ENCODE measurements at regions not wholly inside any gene's neighbourhood (a gene's known extent, or its start where the extent isn't known, plus 50 kb on each side); places are given as distances from the start of the nearest gene placed in this dataset.

DNA sequence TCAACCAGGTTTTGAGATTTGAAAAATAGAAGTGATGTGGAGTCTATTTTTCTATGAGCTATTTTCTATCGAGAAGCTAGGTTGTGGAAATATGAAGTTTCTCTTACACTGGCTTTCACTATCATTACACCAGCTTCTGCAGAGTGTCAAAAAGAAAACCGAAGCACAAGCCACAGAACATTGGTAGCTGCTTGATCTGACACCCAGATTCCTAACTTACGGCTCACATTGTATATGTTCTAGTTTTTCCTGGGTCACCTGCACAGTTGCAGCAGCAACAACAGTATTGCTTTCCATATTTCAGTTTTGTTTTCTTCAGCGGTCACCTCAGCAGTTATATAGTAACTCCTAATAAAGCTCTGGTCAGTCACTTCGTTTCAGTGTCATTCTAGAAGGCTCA lies 790.1 kb downstream of the PLOD2 start:
- no peaks in the 10 kb centered on the region for H3K36me3 ChIP-seq
- no peaks in the 10 kb centered on the region for H3K9me3 ChIP-seq
- H3K4me1 ChIP-seq: no peaks in the 10 kb centered on the region
- H3K4me3 ChIP-seq: no peak overlapping the region
- no peak for ATAC-seq
- TF ChIP-seq POLR2AphosphoS5 (IDR thresholded peaks at IDR 0.05) (no peak), EP300 (IDR thresholded peaks at IDR 0.05) (no peak), POLR2A (IDR thresholded peaks at IDR 0.05) (no peak)
- TF ChIP-seq, protein P1, sequence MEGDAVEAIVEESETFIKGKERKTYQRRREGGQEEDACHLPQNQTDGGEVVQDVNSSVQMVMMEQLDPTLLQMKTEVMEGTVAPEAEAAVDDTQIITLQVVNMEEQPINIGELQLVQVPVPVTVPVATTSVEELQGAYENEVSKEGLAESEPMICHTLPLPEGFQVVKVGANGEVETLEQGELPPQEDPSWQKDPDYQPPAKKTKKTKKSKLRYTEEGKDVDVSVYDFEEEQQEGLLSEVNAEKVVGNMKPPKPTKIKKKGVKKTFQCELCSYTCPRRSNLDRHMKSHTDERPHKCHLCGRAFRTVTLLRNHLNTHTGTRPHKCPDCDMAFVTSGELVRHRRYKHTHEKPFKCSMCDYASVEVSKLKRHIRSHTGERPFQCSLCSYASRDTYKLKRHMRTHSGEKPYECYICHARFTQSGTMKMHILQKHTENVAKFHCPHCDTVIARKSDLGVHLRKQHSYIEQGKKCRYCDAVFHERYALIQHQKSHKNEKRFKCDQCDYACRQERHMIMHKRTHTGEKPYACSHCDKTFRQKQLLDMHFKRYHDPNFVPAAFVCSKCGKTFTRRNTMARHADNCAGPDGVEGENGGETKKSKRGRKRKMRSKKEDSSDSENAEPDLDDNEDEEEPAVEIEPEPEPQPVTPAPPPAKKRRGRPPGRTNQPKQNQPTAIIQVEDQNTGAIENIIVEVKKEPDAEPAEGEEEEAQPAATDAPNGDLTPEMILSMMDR (IDR thresholded peaks at IDR 0.05): no peak
- no peak overlapping the region for H3K27ac ChIP-seq
- no peaks in the 10 kb centered on the region for H3K27me3 ChIP-seq
- WGBS, 2 donors (ENCODE audit: low coverage in 1 of 2): 69 to 87% methylated on average over 5 of the region's 5 CpGs

DNA sequence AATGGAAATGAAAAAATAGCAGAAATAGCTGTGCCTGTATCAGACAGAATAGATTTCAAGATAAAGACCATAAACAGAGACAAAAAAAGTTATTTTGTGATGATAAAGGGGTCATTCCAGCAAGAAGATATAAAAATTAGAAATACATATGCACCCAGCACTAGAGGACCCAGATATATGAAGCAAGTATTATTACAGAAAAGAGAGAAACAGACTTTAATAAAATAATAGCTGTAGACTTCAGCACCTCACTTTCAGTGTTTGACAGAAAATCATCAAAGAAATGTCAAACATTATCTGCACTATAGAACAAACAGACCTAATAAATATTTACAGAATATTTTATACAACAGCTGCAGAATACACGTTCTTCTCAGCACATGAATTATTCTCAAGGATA lies 783.7 kb downstream of the PLOD2 start:
- no peaks in the 10 kb centered on the region for H3K27me3 ChIP-seq
- 27 to 30% methylated on average over 1 of the region's 1 CpG for WGBS, 2 donors (ENCODE audit: low coverage in 1 of 2)
- H3K9me3 ChIP-seq: no peaks in the 10 kb centered on the region
- H3K4me1 ChIP-seq: no peaks in the 10 kb centered on the region
- H3K4me3 ChIP-seq: no peak overlapping the region
- no peak for TF ChIP-seq POLR2A (IDR thresholded peaks at IDR 0.05)
- no peak for TF ChIP-seq EP300 (IDR thresholded peaks at IDR 0.05)
- no peak for TF ChIP-seq POLR2AphosphoS5 (IDR thresholded peaks at IDR 0.05)
- TF ChIP-seq, protein P1 (IDR thresholded peaks at IDR 0.05): no peak
- ATAC-seq: no peak
- H3K27ac ChIP-seq: no peak overlapping the region
- no peaks in the 10 kb centered on the region for H3K36me3 ChIP-seq

DNA sequence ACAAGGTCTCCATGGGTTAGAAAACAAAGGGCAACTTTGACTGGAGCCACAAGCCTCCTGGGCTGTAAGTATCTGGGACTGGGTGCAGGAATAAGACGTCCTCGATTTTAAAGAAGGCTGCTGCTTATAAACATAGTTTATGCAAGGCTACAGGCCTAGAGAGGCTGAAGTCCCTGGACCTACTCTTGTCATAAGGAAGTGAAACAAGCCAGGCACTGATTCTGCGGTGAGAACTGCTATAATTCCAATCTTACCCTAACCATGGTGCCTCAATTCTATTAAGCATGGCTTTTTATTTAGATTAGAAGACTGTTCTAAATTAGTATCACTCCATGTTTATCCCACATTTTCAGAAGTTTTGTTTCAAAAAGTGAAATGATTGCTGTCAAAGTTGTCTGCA lies 777.6 kb downstream of the PLOD2 start:
- TF ChIP-seq POLR2AphosphoS5 (IDR thresholded peaks at IDR 0.05) (no peak), POLR2A (IDR thresholded peaks at IDR 0.05) (no peak), EP300 (IDR thresholded peaks at IDR 0.05) (no peak)
- TF ChIP-seq, protein P1 (IDR thresholded peaks at IDR 0.05): no peak
- Histone ChIP-seq H3K4me1 (no peaks in the 10 kb centered on the region), H3K27me3 (no peaks in the 10 kb centered on the region), H3K27ac (no peak overlapping the region), H3K9me3 (no peaks in the 10 kb centered on the region), H3K4me3 (no peak overlapping the region), H3K36me3 (no peaks in the 10 kb centered on the region)
- ATAC-seq: no peak
- 61 to 77% methylated on average over 3 of the region's 3 CpGs for WGBS, 2 donors (ENCODE audit: low coverage in 1 of 2)

DNA sequence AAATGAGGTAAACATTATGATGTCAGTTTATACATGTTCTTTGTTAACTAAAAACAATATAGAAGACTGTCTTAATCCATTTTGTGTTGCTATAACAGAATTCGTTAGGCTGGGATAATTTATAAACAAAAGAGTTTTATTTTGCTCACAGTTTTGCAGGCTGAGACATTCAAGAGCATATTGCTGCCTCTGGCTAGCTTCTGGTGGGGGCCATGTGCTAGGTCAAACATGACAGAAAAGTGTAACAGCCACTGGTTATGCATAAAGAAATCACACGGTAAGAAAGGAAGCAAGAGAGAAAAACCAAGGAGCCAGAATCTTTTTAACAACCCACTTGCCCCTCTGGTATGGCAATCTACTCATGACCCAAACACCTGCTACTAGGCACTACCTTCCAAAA lies 776.7 kb downstream of the PLOD2 start:
- H3K9me3 ChIP-seq: peaks cover 0 to 5% (median 0%) of the 10 kb centered on the region in 3 donors
- H3K27ac ChIP-seq: no peak overlapping the region
- H3K27me3 ChIP-seq: no peaks in the 10 kb centered on the region
- ATAC-seq: no peak
- TF ChIP-seq, protein P1 (IDR thresholded peaks at IDR 0.05): no peak
- no peak for TF ChIP-seq POLR2A (IDR thresholded peaks at IDR 0.05)
- no peak for TF ChIP-seq POLR2AphosphoS5 (IDR thresholded peaks at IDR 0.05)
- no peak for TF ChIP-seq EP300 (IDR thresholded peaks at IDR 0.05)
- H3K4me1 ChIP-seq: no peaks in the 10 kb centered on the region
- H3K36me3 ChIP-seq: no peaks in the 10 kb centered on the region
- no peak overlapping the region for H3K4me3 ChIP-seq
- 30 to 33% methylated on average over 2 of the region's 2 CpGs for WGBS, 2 donors (ENCODE audit: low coverage in 1 of 2)

DNA sequence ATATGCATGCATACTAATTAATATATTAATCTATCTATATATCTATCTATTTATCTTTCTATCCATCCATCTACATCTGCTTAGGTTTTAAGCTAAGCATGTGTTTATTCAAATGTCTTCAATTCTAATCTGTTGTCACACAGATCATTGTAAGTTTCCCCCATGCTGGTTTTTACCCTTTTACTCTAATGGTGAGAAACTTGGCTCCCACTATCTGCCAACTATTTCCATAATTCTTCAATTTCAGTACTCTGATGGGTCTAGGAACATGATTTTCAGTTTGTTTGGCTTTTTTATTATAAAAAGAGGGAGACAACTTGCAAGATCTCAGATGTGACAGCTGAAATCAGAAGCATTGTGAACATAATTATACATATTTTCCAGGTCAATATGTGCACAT lies 773.8 kb downstream of the PLOD2 start:
- Histone ChIP-seq H3K36me3 (no peaks in the 10 kb centered on the region), H3K4me3 (no peak overlapping the region), H3K27me3 (no peaks in the 10 kb centered on the region), H3K9me3 (peaks cover 0 to 14% (median 0%) of the 10 kb centered on the region in 3 donors), H3K27ac (no peak overlapping the region), H3K4me1 (no peaks in the 10 kb centered on the region)
- ATAC-seq: no peak
- TF ChIP-seq EP300 (IDR thresholded peaks at IDR 0.05) (no peak), POLR2AphosphoS5 (IDR thresholded peaks at IDR 0.05) (no peak), POLR2A (IDR thresholded peaks at IDR 0.05) (no peak)
- TF ChIP-seq, protein P1 (IDR thresholded peaks at IDR 0.05): no peak
